DLD1 (cell line): ENCODE measurements at regions not wholly inside any gene's neighbourhood (a gene's known extent, or its start where the extent isn't known, plus 50 kb on each side); places are given as distances from the start of the nearest gene placed in this dataset.

Source experiments
- in situ Hi-C: cut with HindIII; loops from 2 replicates; pipeline ENCODE4 v1.10.0; 2017; ENCODE audit warnings: low sequenced_read_pairs

DNA sequence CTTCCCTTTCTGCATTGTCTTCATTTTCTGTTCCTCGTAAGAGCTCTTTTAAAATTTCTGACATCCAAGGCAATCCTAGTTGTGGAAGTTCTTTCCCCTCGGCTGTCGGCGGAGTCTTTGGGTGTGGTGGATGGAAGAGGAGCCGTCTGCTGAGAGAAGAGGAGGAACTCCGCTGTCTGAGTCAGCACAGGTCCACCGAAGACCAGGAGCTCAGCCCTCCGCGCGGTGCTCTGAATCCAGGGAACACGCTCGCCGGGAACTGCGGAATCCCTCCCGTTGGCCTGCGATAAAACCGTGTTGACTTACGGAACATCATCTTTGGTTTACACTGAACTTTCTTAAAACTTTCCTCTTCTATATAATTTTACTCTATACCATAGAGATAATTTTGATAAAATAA is 100.7 kb upstream of the IRX4 start:
- in situ Hi-C loops: loop anchor here (25.0 kb wide), 1 partner anchor 221 kb away; no protein-coding TSS in a partner anchor

GRCh38 chr5:1982561-1982960 is 99.8 kb upstream of the IRX4 start:
- in situ Hi-C loops: loop anchor here (25.0 kb wide), 1 partner anchor 220 kb away; no protein-coding TSS in a partner anchor

DNA sequence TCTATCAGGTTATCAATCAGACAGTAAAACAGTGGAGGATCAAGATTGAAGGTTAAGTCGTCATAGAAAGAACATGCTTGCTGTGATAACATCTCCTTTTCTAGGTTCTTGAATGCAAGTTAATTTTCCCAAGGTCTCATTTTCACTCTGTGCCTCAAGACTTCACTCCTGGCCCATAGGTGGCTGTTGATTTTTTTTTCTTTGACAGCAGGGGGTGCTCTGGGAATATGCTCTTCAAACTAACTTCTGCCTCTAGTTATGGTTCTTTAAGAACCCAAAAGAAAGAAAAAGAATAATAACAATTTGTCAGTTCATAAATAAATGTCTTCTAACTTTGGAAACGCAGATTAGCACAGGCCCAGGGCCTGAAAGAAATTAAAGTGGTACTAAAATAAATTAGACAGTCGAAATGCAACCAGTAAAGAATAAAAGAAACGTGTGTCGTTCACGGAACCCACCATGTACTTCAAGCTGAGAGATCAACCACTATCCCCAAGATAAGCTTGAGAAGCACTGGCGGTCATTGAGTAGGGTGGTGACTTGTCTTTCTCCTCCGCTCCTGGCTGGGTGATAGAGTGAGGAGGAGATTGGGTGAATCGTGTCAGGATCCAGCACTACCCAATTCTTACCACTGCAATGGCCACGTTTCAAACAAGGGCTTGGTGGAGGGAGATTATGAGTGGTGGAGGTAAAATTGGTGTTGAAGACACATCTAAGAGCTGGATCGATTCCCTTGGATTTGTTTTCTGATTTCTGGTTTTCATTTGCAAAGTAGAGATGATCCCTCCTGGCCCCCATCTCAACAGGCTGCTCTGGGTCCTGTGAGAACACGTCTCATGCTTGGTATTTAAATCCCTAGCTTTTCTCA is 93.4 kb upstream of the IRX4 start:
- in situ Hi-C loops: loop anchor here (25.0 kb wide), 1 partner anchor 214 kb away; no protein-coding TSS in a partner anchor

- in situ Hi-C loops: loop anchor here (25.0 kb wide), 1 partner anchor 213 kb away; no protein-coding TSS in a partner anchor
Measured at GRCh38 chr5:1975406-1975715, 92.6 kb upstream of the IRX4 start.

- in situ Hi-C loops: loop anchor here (25.0 kb wide), 1 partner anchor 212 kb away; no protein-coding TSS in a partner anchor
Measured at GRCh38 chr5:1974501-1975405, 92.0 kb upstream of the IRX4 start.

- in situ Hi-C loops: no loop called here
Measured at GRCh38 chr5:1974081-1974480, 91.4 kb upstream of the IRX4 start.

DNA sequence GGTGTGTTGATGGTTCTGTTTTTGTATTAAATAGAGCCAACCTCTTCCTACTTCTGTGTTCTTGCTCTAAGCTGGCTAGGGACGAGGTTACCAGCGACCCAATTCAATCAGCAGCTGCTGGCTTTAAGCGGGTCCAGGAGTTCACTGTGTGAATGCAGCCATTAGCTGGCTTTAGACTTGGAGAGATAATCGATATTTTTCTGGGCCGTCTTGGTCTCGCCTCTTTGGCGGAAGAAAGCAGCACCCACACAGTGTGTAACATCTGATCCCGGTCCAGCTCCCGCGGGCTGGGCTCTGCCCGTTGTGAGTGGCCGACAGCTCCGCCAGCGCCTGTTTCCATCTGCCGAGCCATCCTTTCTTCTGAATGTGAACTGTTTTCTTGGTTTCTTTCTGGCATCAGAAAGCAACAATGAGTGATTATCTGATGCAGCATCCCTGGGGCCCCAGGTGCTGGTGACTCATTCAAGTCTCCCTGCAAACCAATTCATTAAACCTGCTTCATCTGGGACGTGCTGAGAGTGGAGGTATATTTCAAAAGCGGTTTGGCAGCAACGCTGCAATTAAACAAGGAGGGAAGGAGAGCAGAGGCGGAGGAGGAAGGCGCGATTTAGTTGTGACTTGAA is 90.8 kb upstream of the IRX4 start:
- in situ Hi-C loops: no loop called here

DNA sequence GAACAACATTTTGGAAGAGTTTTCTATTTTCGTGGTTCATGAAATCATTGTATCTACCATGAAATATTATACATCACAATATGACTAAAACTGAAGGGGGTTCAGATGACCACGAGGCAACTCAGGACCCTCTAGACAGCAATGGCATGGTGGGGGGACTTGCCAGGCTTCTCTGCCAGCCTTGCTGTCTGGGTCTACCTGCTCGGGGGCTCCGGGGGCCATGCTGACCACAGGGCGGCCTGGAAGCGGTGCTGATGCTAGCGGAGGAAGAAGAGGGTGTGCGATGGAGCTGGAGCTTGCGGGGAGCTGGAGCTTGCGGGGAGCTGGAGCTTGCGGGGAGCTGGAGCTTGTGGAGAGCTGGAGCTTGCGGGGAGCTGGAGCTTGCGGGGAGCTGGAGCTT is 89.2 kb upstream of the IRX4 start:
- in situ Hi-C loops: no loop called here

- in situ Hi-C loops: no loop called here
Measured at GRCh38 chr5:1967736-1968135, 85.0 kb upstream of the IRX4 start.

GRCh38 chr5:1966461-1966860 is 83.7 kb upstream of the IRX4 start:
- in situ Hi-C loops: no loop called here

DNA sequence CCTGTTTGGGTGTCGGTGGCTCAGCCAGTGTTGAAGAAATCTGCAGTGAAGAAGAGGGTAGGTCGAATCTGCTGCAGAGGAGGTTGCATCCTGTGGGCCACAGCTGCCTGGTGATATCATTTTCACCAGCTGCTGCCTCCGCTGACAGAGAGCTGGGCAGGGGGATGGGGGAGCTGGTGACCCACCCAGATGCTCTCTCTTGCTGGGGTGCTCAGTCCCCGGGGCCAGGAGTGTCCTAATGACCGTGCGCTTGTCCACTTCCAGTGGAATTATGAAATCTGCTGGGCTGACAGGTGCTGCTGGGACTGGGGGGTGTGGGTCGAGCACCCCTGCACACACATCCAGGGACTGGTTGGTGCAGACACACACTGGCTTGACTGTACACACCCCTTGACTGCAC is 83.2 kb upstream of the IRX4 start:
- in situ Hi-C loops: no loop called here

DNA sequence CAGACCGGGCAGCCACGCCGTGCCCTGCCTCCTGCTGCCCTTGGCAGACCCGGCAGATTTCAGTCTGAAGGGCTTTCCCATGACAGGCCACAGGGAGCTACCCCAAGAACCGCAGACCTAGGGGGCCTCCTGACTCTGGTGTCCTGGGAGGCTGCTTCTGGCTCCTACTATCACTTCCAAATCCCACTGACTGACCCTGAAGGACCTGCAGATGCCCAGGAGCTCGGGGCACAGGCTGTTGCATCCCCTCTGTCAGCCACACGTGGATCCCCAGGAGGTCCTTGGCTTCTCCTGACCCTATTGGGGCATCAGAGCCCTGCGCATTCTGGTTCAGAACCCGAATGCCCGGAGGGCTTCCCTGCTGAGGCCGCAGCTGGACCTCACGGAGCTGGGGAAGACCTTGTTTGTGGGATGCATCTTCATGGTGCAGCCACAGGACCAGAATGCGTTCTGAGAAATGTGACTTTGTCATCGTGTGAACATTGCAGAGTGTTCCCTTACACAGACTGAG is 81.3 kb upstream of the IRX4 start:
- in situ Hi-C loops: no loop called here

GRCh38 chr5:1963358-1963757 is 80.6 kb upstream of the IRX4 start:
- in situ Hi-C loops: no loop called here

GRCh38 chr5:1962619-1963355 is 80.1 kb upstream of the IRX4 start:
- in situ Hi-C loops: no loop called here

GRCh38 chr5:1961952-1962595 is 79.3 kb upstream of the IRX4 start:
- in situ Hi-C loops: no loop called here

DNA sequence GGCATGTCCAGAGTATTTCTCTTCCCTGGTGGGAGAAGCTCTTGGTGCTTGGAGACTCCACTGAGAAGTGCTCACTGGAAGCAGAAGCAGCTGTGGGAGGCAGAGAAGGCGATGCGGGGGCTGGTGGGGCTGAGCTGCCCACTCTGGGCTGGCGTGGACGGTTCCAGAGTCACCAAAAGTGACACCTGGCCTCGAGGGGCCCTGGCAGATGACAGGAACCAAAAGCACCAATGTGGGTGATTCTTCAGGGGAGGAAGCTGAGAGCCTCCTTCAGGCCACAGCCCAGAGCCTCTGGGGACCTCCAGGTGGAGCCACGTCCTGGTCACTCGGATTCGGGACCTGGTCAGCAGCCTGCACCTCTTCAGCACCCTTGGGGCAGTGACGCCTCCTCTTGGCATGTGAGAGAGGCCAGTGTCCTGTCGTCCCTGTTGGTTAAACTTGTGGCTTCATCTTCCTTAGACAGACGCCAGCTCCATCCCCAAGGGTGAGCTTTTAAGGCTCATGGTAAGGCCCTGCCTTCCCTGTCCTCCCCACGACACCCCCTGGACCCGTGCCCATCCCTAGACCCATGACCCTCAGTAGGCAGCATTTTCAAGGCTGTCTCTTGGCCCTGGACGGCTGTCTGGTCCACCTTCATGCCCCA is 78.7 kb upstream of the IRX4 start:
- in situ Hi-C loops: no loop called here

DNA sequence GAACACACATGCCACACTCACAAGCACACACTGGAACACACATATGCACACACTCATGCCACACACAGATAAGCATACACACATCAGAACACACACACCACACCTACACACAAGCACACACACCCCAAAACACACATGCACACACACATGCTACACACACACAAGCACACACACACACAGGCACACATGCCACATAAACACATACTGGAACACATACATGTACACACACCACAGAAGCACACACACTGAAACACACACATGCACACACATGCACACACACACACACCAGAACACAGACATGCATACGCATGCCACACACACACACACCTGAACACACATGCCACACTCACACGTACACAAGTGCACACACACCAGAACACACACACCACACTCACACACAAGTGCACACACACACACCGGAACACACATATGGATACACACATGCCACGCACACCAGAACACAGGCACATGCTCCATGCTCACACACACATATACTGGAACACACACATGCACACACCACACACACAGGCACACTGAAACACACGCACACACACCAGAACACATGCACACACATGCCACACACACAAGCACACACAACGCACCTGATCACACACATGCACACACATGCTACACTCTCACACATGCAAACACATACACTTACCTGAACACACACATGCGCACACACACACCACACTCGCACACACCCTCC is 78.0 kb upstream of the IRX4 start:
- in situ Hi-C loops: no loop called here

- in situ Hi-C loops: no loop called here
Measured at GRCh38 chr5:1959725-1960581, 77.2 kb upstream of the IRX4 start.
